Fibroblast of upper back skin (primary cell): ENCODE measurements at regions not wholly inside any gene's neighbourhood (a gene's known extent, or its start where the extent isn't known, plus 50 kb on each side); places are given as distances from the start of the nearest gene placed in this dataset.
"Not testable (repeated sequence)": the region's sequence is repeated elsewhere in the genome, so short reads cannot be mapped to it uniquely, and the experiment has no call there.

ENCODE experiments used
- DNase-seq: peaks from one replicate; pipeline ENCODE4 v3.0.0-alpha.2; 2013

- DNase-seq, result no peak
These were observed 103.0 kb upstream of the OPCML start for GRCh38 chr11:133635244-133635739.

GRCh38 chr11:133628371-133628770 lies 96.1 kb upstream of the OPCML start:
- not testable (repeated sequence) for DNase-seq

GRCh38 chr11:133621611-133622010 lies 89.3 kb upstream of the OPCML start:
- DNase-seq, result no peak

- DNase-seq, result no peak
These were observed 87.7 kb upstream of the OPCML start for GRCh38 chr11:133619973-133620372.

- DNase-seq, result no peak
These were observed 87.1 kb upstream of the OPCML start for GRCh38 chr11:133619397-133619796.

- no peak for DNase-seq
These were observed 86.2 kb upstream of the OPCML start for GRCh38 chr11:133618544-133618943.

GRCh38 chr11:133608496-133608895 lies 76.2 kb upstream of the OPCML start:
- no peak for DNase-seq

- DNase-seq, result no peak
These were observed 73.8 kb upstream of the OPCML start for GRCh38 chr11:133606124-133606523.

- DNase-seq, result no peak
These were observed 73.2 kb upstream of the OPCML start for GRCh38 chr11:133605482-133605881.

- no peak for DNase-seq
These were observed 69.3 kb upstream of the OPCML start for GRCh38 chr11:133601641-133602040.

- no peak for DNase-seq
These were observed 68.5 kb upstream of the OPCML start for GRCh38 chr11:133600786-133601185.

GRCh38 chr11:133600306-133600705 lies 68.0 kb upstream of the OPCML start:
- no peak for DNase-seq

- no peak for DNase-seq
These were observed 66.6 kb upstream of the OPCML start for GRCh38 chr11:133598906-133599305.

- DNase-seq, result no peak
These were observed 64.9 kb upstream of the OPCML start for GRCh38 chr11:133597236-133597635.

- DNase-seq, result no peak
These were observed 63.8 kb upstream of the OPCML start for GRCh38 chr11:133595998-133596590.

GRCh38 chr11:133593036-133593435 lies 60.7 kb upstream of the OPCML start:
- DNase-seq, result no peak

- DNase-seq, result no peak
These were observed 54.7 kb upstream of the OPCML start for GRCh38 chr11:133586903-133587517.

- no peak for DNase-seq
These were observed 50.4 kb upstream of the OPCML start for GRCh38 chr11:133582750-133583149.

GRCh38 chr11:133582326-133582725 lies 50.0 kb upstream of the OPCML start:
- DNase-seq, result no peak
